Tongue (tissue), 1 donor: ENCODE measurements at regions not wholly inside any gene's neighbourhood (a gene's known extent, or its start where the extent isn't known, plus 50 kb on each side); places are given as distances from the start of the nearest gene placed in this dataset.

Source experiments
- DNase-seq: peaks from one replicate; pipeline ENCODE4 v3.0.0-alpha.2; 2015

DNA sequence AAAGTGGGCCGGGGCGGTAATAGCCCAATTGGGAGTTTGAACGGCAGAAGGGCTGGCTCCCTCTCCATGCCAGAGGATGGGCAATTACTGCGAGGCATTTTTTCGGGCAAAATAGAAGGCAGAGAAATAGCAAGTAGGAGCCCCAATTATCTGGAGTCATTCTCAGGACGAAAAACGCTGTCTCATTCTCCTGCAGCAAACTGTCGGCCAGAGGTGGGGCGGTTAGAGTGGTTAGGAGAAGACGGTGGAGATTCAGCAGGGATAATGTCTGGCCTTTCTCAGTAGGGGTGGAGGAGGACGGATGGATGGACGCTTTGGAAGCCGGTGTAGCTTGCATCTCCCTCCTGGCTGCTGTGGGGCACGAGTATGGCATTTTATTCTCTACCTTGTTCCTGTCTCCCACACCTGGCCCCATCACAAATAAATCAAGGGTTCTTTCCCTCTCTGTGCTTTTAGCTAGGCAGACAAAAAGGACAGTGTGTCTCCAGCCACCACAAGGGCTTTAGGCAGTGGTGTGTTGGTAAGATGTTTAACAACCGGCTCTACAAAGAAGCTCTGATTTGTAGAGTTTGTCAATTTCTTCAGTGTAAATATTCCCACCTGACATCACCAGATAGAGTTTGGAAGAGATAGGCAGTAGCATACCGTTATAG lies 140.5 kb upstream of the LHX5 start:
- DNase-seq: no peak

DNA sequence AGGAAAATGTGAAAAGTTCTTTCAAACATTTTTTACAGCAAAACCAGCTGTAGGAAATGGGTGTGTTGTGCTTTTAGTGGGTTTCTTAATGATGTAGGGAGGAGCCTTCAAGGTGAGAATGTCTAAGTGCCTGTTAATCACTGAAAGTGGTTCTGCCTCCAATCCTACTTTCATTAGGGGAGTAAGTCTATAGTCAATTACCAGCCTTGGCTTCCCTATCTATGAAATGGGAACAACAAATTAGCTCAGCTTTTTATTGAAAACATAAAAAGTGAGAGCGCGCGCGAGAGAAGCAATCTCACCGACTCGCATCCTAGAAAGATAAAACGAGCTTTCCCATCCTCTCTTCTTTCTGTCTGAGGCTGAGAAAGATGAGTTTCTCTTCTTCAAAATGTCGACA lies 140.0 kb upstream of the LHX5 start:
- DNase-seq: no peak

DNA sequence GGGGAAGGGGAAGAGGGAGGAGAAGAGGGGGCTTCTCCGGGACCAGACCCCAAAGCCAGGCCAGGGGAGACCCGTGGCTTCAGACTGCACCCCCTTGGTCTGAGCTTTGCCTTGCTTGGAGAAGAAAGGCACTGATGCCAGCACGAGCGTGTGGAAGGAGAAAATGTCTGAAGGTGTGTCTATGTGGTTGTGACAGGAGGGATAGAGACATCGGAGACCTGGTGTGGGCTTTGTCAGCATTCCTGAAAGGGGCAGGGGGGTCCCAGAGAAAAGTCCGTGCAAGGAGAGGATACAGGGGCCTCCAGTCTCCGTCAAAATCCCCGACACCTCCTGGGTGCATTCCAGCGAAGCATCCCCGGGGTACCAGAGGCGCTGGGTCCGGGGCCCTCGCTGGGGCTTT lies 139.0 kb upstream of the LHX5 start:
- no peak for DNase-seq

DNA sequence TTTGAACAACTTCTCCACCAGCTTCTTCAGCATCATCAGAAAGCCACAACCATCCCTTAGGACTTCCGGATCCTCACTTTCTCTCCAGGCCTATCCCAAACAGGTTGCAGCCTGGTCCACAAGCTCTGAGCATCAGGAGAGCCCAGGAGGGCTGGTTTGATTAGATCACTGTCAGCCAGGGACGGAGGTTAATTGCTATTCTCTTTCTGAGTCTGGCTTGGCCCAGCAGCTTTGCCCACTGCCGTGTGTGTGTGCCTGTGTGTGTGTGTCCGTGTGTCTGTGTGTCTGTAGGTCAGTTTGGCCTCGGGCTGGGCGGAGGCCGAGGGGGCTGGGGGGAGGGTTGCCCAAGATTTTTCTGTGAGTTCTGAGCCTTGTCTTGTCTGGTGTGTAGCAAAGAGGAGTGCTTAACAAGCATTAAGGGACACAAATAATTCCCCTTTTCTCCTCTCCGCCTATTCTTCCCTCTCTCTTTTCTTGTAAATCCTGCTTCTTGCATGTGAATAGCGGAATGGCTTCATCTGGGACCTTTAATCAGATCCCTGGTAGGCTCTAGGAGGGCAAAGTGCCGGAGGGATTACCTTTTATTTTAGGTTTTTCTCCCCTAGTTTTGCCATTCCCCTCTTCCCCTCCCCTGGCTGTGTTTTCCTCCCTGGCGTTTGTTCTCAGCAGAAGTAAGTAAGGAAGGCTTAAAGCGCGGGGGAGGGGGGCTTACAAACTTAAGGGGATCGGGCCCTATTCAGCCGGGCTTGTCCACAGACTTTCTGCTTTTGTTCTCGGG lies 138.2 kb upstream of the LHX5 start:
- DNase-seq: no peak

DNA sequence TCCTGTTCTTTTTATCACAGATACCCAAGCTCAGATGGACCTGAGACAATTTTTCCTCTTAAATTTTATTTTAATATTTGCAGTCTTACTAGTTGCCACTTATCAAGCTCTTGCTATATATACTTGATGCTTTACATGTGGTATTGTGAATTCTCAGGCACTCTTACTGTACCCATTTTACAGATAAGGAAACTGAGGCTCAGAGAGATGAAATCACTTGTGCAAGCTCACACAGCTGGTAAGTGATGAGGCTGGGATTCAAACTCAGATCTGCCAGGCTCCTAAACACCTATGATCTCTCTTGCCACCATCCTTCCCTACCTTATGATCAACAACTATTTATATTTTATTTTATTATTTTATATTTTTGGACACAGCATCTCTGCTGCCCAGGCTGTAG lies 133.0 kb upstream of the LHX5 start:
- no peak for DNase-seq

DNA sequence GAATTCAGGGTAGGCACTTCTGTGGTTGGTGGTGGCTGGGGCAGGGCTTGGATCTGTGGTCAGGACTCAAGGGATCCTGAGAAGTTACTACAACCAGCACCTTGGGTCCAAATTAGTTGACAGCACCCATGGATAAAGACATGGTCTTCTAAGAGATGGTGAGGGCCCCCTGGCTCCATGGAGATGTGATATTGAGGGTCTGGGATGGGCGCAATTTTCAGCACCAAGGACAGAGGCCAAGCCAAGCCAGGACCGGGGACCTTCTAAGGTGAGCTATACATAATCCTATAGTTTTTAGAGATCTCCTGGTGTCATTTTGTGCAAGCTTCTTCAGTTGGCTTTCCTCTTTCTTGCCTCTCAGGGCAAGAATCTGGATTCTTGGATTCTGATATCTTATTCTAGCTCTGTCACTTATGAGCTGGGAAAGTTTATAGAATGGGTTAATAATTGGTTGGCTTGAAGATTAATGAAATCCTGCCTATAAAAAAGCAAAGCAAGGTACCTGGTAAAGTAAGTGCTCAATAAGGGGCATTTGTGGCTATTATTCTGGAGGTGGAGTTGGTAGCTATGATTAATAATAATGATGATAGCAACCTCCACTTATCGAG lies 130.1 kb upstream of the LHX5 start:
- peak; percentile 37 for DNase-seq

DNA sequence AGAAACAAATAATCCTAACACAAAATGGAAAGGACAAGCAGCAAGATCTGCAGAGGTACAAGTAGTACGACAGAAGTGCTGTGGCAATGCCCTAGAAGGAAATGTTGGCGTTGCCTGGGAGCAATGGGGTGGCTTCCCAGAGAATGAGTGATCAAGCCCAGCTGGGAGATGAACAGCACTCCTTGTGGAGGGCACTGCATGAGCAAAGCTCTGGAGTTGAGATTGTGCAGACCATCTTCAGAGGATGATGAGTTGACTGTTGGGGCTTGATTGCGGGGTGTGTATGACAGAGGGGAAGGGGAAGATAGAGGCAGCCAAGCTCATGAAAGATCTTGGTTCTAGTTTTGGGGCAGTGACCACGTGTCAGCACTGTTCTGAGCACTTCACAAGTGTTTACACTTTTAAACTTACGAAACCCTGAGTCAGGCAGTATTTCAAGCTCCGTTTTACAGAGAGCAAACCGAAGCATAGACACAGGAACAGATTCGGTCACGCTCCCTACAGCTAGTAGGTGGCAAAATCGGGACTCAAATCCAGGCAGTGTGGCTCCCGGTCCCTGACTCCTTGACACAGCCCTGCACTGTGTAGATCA lies 127.2 kb upstream of the LHX5 start:
- no peak for DNase-seq

DNA sequence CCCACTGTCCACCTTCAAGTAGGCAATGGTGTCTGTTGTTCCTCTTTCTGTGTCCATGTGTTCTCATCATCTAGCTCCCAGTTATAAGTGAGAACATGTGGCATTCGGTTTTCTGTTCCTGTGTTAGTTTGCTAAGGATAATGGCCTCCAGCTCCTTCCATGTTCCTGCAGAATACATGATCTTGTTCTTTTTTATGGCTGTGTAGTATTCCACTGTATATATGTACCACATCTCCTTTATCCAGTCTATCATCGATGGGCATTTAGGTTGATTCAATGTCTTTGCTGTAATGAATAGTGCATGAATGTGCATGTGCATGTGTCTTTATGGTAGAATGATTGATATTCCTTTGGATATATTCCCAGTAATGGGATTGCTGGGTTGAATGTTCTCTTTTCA lies 123.3 kb upstream of the LHX5 start:
- no peak for DNase-seq

DNA sequence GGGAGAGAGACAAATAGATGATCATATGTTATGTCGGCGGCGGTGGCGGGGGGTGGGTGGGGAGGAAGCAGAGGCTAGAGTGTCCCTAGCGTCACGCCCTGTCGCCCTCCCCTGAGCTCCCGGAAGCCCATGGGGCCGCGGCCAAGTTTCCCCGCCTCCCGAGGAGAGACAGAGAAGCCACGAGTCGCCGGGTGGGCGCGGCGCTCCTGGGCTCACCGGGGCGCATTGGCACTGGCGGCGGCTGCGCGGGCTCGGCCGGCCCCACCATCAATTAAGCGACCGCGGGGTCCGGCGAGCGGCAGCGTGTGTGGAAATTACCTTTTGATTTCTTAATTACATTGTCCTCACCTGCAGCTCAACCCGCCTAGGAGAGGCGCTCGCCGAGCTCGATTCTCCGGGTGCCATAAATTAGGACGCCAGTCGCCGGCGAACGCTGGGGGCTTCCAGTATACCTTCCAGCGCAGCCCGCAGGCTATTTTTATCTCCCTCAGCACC lies 119.9 kb upstream of the LHX5 start:
- peak; percentile 3 for DNase-seq

DNA sequence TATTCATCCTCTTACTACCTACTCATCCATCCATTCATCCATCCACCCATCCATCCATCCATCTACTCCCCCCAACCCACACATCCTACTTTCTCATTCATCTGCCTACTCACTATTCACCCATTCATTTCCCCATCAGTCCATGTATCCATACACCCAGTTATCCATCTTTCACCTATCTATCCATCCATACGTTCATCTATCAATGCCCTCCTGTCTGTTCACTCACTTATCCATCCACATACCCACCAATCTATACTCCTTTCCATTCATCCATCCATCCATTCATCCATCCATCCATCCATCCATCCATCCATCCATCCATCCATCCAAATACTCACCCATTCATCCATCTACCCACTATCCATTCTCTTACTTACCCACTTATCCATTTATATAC lies 117.8 kb upstream of the LHX5 start:
- DNase-seq: no peak

DNA sequence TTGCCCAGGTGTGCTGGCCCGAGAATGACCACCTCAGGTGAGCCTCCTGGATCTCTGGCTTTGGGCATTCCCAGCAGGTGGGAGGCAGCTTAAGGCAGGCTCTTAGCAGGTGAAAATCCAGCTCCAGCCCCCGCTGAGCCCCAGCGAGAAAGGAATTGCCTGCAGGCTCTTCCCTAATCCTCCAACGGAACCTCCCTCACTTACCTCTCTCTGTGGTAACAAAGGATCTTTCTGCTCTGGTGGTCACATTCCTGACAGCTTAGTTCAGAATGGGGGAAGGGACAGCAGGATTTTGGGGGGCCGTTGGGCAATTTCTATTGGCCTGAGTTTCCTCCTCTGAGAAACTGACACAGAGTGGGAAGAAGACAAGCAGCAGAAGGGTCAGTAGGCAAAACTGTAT lies 116.0 kb upstream of the LHX5 start:
- DNase-seq: no peak

DNA sequence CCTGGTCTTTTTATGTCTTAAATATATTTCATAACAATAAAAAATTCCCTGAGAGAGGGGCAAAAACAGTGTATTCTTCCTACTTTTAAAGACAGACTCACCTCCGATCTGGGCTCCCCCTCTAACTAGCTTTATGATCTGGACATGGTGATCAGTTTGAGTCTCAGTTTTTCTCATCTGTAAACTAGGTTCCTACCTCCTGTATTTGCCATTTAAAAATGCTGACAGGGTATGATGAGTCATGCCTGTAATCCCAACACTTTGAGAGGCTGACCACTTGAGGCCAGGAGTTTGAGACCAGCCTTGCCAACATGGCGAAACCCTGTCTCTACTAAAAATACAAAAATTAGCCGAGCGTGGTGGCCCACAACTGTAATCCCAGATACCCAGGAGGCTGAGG lies 114.8 kb upstream of the LHX5 start:
- DNase-seq: no peak

DNA sequence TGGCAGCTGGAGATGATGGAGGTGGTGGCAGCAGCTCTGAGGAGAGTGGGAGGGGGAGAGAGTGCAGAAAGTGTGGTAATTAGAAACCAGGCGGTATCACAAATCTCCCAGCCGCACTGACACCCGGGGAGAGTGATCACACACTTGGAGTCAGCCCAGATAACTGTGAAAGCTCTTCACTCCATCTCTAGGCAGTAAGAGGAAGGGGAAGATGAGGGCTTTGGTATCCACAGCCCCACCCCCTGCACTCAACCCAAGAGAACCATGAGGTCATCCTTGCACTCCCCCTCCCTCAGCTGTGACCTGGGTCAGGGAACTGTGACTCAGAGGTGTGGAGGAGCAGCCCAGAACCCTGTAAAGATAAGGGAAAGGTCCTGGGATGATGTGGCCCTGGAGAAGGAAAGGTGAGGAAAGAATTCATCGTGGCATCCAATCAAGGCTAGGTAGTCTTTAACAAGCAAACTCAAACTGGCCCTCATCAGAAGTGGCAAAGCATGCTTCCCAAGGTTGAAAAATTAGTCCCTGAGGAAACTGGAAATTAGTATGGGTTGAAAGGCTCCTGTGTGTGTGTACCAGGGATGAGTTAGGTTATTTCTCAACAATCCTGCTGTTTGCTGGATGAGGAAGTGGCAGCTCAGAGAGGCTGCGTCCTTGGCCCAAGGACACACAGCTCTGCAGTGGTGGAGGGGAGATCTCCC lies 111.0 kb upstream of the LHX5 start:
- no peak for DNase-seq

DNA sequence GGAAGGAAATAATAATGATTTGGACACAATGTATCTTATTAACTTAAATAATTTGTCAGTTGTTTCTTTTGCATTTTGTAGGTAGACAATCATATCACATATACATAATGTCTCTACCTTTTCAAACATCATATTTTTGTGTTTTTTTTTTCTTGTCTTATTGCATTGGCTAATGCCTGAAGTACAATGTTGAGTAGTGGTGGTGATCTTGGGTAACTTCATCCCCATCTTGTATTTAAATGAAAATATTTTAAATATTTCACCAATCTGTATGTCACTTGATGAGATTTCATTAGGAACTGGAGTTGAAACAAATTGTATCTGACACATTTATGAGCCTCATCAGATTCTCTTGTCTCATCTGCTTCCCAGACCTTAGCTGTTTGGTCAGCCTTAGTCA lies 109.7 kb upstream of the LHX5 start:
- no peak for DNase-seq

DNA sequence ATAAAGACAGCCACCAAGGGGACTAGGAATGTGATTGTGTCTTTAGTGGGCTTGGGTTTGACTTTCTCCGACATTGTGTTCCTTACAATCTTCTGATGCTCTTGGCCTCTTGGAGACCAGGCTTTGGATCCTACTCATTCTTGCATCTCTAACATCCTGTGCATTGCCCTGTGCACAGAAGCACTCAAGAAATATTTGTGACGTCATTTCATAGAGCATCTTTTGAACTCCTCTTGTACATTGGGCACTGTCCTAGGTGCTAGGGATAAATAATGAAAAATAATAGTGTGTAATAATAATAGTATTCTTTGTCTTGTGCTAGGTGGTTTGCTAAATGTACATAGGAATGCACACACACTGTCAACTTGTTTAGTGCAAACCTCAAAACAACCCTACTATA lies 108.8 kb upstream of the LHX5 start:
- DNase-seq: no peak

DNA sequence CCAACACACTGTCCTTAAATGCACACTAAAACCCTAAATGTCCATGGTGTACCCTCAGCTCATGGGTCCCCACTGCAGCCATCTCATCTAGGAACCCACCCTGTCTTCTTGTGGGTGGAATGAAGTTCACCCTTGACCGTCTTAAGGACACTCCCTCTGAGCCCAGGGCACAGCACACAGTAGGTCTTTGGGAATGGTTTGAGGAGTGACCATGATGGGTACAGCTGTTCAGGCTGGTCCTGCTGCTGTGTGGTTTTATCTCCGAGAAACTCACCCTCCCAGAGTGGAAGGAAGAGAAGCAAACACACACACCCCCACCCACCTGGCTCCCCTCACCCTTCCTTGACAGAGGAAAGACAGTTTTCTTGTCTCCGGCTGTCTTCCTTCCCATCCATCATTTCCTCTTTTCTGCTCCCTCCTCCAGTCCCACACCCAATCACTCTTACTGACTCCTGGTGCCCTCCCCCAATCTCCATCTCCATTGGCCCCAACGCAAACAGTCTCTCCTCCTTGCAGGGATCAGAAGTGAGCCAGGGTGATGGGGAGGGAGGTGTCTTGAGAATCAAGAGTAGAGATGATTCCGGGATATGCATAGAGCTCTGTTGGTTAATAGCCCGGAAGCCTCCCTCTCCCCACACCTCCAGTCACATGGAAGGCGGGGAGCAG lies 105.9 kb upstream of the LHX5 start:
- DNase-seq: no peak

DNA sequence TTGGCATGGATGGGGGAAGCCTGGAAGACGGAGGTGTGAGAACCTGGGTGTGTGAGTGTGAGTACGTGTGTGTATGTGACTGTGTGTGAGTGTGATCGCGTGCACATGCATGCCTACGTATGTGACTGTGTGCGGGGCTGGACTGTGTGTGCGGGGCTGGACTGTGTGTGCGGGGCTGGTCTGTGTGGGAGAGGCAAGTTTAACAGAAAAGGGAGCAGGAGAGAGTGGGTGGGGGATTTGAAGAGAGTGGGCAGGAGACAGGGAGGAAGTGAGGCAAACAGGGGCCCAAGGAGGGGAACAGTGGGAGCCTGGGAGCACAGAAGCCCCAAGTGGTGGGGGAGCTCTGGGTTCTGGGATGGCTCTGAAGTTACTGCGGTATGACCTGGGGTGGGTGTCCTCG lies 103.7 kb upstream of the LHX5 start:
- no peak for DNase-seq

DNA sequence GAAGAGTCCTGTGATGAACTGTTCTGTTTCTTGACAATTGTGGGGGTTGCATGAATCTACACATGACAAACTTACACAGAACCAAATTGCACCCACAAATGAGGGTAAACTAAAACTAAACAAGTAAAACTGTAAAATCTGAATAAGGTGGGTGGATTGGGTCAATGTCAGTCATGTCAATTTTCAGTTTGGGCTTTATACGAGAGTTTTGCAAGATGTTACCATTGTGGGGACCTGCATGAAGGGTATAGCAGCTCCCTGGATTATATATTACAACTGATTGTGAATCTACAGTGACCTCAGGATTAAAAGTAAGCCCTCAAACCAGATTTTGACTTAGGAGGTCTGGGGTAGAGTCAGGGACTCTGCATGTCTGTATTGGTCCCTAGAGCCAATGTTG lies 101.5 kb upstream of the LHX5 start:
- DNase-seq: no peak

DNA sequence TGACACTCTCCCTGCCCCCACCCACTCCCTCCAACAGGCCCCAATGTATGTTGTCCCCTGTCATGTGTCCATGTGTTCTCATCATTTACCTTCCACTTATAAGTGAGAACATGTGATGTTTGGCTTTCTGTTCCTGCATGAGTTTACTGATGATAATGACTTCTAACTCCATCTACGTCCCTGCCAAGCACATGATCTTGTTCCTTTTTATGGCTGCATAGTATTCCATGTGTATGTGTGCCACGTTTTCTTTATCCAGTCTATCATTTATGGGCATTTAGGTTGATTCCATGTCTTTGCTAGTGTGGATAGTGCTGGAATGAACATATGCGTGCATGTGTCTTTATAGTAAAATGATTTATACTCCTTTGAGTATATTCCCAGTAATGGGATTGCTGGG lies 100.0 kb upstream of the LHX5 start:
- no peak for DNase-seq

DNA sequence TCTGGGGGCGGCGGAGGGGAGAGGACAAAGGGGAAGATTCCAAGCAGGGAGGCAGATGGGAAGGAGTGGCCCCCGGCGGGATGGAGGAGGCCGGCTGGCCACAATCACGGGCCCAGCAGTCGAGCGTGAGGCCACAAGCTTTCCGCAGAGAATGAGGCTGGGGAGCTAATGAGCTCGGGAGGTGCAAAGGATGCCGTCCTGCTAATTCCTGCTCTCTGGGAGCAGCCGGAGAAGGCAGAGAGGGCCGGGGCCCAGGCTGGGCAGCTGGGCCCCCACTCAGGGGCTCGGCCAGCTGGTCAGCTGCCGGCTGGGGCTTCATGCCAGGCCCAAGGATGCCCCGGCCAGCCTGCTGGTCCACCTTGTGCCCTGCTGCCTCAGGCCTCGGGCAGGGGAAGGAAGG lies 98.1 kb upstream of the LHX5 start:
- no peak for DNase-seq

DNA sequence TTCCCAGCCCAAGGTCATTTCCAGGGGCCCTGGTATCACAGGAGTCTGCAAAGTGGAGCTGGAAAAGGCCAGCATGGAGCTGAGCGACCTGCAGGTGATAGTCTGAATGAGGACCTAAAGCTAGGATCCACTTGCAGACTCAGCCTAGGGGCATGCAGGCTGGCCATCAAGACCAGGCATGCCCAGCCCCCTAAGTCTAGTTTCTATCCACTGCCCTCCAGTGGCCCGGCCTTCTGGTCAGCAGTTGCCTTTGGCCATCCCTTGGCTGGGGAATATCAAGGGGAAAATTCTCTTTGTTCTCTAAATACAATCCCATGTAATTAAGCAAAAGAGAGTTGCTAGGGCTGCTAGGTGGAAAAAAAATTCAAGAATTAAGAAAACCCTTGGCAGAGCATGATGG lies 96.3 kb upstream of the LHX5 start:
- DNase-seq: no peak

DNA sequence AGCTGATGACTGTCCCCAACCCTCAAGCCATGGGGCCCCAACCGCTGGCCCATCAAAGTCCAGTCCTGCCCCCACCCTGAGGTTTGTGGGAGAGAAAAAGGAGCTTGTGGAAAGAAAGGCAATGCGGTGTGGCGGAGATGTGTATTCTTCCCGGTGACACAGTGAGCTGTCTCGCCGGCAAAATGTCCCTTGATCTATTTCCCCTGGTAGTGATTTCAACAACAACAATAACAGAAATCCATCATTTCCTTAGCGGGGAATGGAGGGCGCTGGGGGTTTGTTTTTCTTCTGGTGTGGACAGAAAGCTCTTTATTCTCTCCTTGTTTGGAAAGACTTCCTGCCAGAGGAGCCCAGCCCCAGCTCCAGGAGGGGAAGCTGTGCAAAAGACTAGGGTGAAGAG lies 93.7 kb upstream of the LHX5 start:
- DNase-seq: no peak
